A673 (cell line): ENCODE measurements at regions not wholly inside any gene's neighbourhood (a gene's known extent, or its start where the extent isn't known, plus 50 kb on each side); places are given as distances from the start of the nearest gene placed in this dataset.

Experiments
- BruUV-seq: library from RNA; stranded (reverse); fragments of 400-500 nt; replicated peaks from 2 replicates; lab custom pipeline; 2021; lab: Mats Ljungman, UMichigan
- CTCF ChIA-PET: fragments of 300-600 bp; sonication (Branson Sonifier 250); formaldehyde crosslinking; loops from one replicate; lab custom pipeline; 2022; ENCODE audit warnings: antibody characterized with exemption; lab: Charles Lee
- POLR2A ChIA-PET: fragments of 300-600 bp; sonication (Branson Sonifier 250); formaldehyde crosslinking; loops from one replicate; lab custom pipeline; 2022; ENCODE audit warnings: antibody characterized with exemption; ENCODE audit not compliant: low non-redundant PET; lab: Charles Lee
- DNase-seq: peaks from one replicate; pipeline ENCODE4 v3.0.0-alpha.2; 2015; ENCODE audit warnings: low spot score
- H3K27ac ChIP-seq: fragments of 200-600 bp; sonication (generic); 2 replicates; pipeline ENCODE4 v1.5.1; 2016; ENCODE audit warnings: mixed run types, low read depth, mild to moderate bottlenecking, mixed read lengths, antibody characterized with exemption, low read length; ENCODE audit not compliant: poor library complexity, severe bottlenecking
- H3K27me3 ChIP-seq: fragments of 200-600 bp; sonication (generic); replicated peaks from 2 replicates; pipeline ENCODE4 v1.6.1; 2017; ENCODE audit warnings: mixed run types, low read depth, mild to moderate bottlenecking, mixed read lengths, antibody characterized with exemption, low read length; ENCODE audit not compliant: insufficient read depth, poor library complexity
- H3K36me3 ChIP-seq: fragments of 200-600 bp; sonication (generic); 2 replicates; pipeline ENCODE4 v1.6.1; 2016; ENCODE audit warnings: mixed run types, mild to moderate bottlenecking, mixed read lengths, antibody characterized with exemption, low read length; ENCODE audit not compliant: insufficient read depth, poor library complexity, severe bottlenecking
- H3K4me1 ChIP-seq: fragments of 200-600 bp; sonication (generic); 2 replicates; pipeline ENCODE4 v1.6.1; 2017; ENCODE audit warnings: mixed run types, mild to moderate bottlenecking, mixed read lengths, antibody characterized with exemption, low read length; ENCODE audit not compliant: insufficient read depth, poor library complexity, severe bottlenecking
- H3K4me3 ChIP-seq: fragments of 200-600 bp; sonication (generic); 2 replicates; pipeline ENCODE4 v1.5.1; 2016; ENCODE audit warnings: low read depth, mixed run types, mild to moderate bottlenecking, mixed read lengths, low read length; ENCODE audit not compliant: poor library complexity, severe bottlenecking
- H3K9me3 ChIP-seq: fragments of 200-600 bp; sonication (generic); 2 replicates; pipeline ENCODE4 v1.6.1; 2016; ENCODE audit warnings: mixed run types, low read depth, mild to moderate bottlenecking, mixed read lengths, antibody characterized with exemption, low read length; ENCODE audit not compliant: poor library complexity, severe bottlenecking
- CTCF ChIP-seq: fragments of 300-800, 200-600 bp; sonication (generic); conservative IDR thresholded peaks from 2 replicates; pipeline ENCODE4 v1.5.1; 2017; ENCODE audit warnings: low read depth, mild to moderate bottlenecking, antibody characterized with exemption, low read length, moderate library complexity, mixed read lengths
- EZH2 ChIP-seq: fragments of 200-600 bp; sonication (generic); IDR thresholded peaks from 2 replicates; pipeline ENCODE4 v1.6.1; 2017; ENCODE audit warnings: borderline replicate concordance, low read depth, mild to moderate bottlenecking, mixed read lengths, antibody characterized with exemption, low read length; ENCODE audit not compliant: poor library complexity, severe bottlenecking
- intact Hi-C: fragments of 100-400 bp; cut with micrococcal nuclease; formaldehyde crosslinking; loops from one replicate; pipeline ENCODE4 v1.10.0; 2022; ENCODE audit not compliant: unreplicated experiment

DNA sequence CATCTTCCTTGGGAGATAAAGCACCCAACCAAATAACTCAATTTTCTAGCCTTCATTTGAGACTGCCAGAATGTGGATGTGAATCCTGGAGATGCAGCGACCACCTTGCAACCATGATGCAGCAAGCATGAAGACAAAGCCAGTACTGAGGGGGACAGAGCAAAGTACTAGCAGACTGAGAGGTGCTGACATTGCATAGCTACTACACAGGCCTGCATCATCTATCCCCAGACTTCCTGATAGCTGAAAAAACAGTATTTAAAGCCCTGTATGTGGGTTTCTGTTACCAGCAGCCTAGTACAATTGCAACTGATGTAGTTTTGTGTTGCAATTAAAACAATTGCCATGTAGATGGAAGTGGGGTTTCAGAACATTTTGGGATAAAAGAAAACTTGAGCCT is 146.3 kb upstream of the VEPH1 start:
- ChIA-PET POLR2A (no interaction called here), CTCF (no interaction called here)
- Histone ChIP-seq H3K4me3 (no peak overlapping the region), H3K4me1 (no peaks in the 10 kb centered on the region), H3K9me3 (no peaks in the 10 kb centered on the region), H3K27me3 (no peaks in the 10 kb centered on the region), H3K36me3 (no peaks in the 10 kb centered on the region), H3K27ac (no peak overlapping the region)
- intact Hi-C loops = no loop called here
- no TSS peak for BruUV-seq
- DNase-seq = no peak
- TF ChIP-seq EZH2 (no peak), CTCF (no peak)

GRCh38 chr3:157647820-157648219 is 144.6 kb upstream of the VEPH1 start:
- ChIA-PET CTCF (no interaction called here), POLR2A (no interaction called here)
- H3K36me3 ChIP-seq = no peaks in the 10 kb centered on the region
- no peak for DNase-seq
- H3K9me3 ChIP-seq = no peaks in the 10 kb centered on the region
- no peak overlapping the region for H3K27ac ChIP-seq
- intact Hi-C loops = no loop called here
- no peak overlapping the region for H3K4me3 ChIP-seq
- no peak for TF ChIP-seq CTCF
- no peak for TF ChIP-seq EZH2
- BruUV-seq = no TSS peak
- no peaks in the 10 kb centered on the region for H3K27me3 ChIP-seq
- H3K4me1 ChIP-seq = no peaks in the 10 kb centered on the region

- intact Hi-C loops = no loop called here
- TF ChIP-seq EZH2 (no peak), CTCF (no peak)
- CTCF ChIA-PET = no interaction called here
- Histone ChIP-seq H3K27me3 (peaks cover 4% of the 10 kb centered on the region), H3K4me3 (no peak overlapping the region), H3K36me3 (no peaks in the 10 kb centered on the region), H3K27ac (no peak overlapping the region), H3K9me3 (peaks cover 8% of the 10 kb centered on the region), H3K4me1 (no peaks in the 10 kb centered on the region)
- no TSS peak for BruUV-seq
- POLR2A ChIA-PET = no interaction called here
- DNase-seq = no peak
Observed at GRCh38 chr3:157639756-157640426, 136.7 kb upstream of the VEPH1 start.
